ENCODE measurements at regions not wholly inside any gene's neighbourhood (a gene's known extent, or its start where the extent isn't known, plus 50 kb on each side); places are given as distances from the start of the nearest gene placed in this dataset.

- peaks cover 4 to 57% of the 10 kb centered on the region in 2 experiments; a peak in 2 of 3 replicates for H3K36me3 ChIP-seq (ENCODE audit: control insufficient read depth in 2 of 2, insufficient read depth in 1 of 2, low read length in 2 of 2)
- no peak for TF ChIP-seq ZNF112 (tag by site-specific recombination; IDR thresholded peaks at IDR 0.05)
- no peak for TF ChIP-seq OSR2 (tag by site-specific recombination; IDR thresholded peaks at IDR 0.05)
- no peak for TF ChIP-seq ZNF16 (tag by site-specific recombination; IDR thresholded peaks at IDR 0.05; ENCODE audit: low read depth)
- no peak for TF ChIP-seq ZBTB7A (tag by site-specific recombination; IDR thresholded peaks at IDR 0.05; ENCODE audit: low read depth)
- TF ChIP-seq ZNF211 (tag by site-specific recombination; IDR thresholded peaks at IDR 0.05; ENCODE audit: low read depth), result no peak
- TF ChIP-seq ZNF404 (tag by site-specific recombination; IDR thresholded peaks at IDR 0.05), result no peak
- no peak for TF ChIP-seq ZNF624 (tag by site-specific recombination; IDR thresholded peaks at IDR 0.05)
- no peak for TF ChIP-seq ZNF580 (tag by site-specific recombination; IDR thresholded peaks at IDR 0.05)
- TF ChIP-seq SCRT1 (tag by site-specific recombination; IDR thresholded peaks at IDR 0.05; ENCODE audit: borderline replicate concordance), result no peak
- CTCF ChIA-PET, result no interaction called here
- H3K27ac ChIP-seq (ENCODE audit: extremely low read depth, low read depth, low read length), result no peak overlapping the region
- no peaks in the 10 kb centered on the region for H3K4me1 ChIP-seq (ENCODE audit: control insufficient read depth, insufficient read depth, low read length)
- POLR2A ChIA-PET, result no interaction called here
- no peak overlapping the region for H3K4me3 ChIP-seq (ENCODE audit: low read depth, low read length)
- H3K9me3 ChIP-seq (ENCODE audit: control insufficient read depth, insufficient read depth, low read depth, low read length), result no peaks in the 10 kb centered on the region
Observed at GRCh38 chr17:64750891-64751677, 89.0 kb upstream of the SMURF2 start.

GRCh38 chr17:64750478-64750877 lies 88.4 kb upstream of the SMURF2 start:
- no peak overlapping the region for H3K27ac ChIP-seq (ENCODE audit: extremely low read depth, low read depth, low read length)
- no peak overlapping the region for H3K4me3 ChIP-seq (ENCODE audit: low read depth, low read length)
- H3K36me3 ChIP-seq (ENCODE audit: control insufficient read depth in 2 of 2, insufficient read depth in 1 of 2, low read length in 2 of 2), result peaks cover 4 to 51% of the 10 kb centered on the region in 2 experiments; a peak in 2 of 3 replicates
- no peaks in the 10 kb centered on the region for H3K9me3 ChIP-seq (ENCODE audit: control insufficient read depth, insufficient read depth, low read depth, low read length)
- POLR2A ChIA-PET, result no interaction called here
- CTCF ChIA-PET, result no interaction called here
- no peaks in the 10 kb centered on the region for H3K4me1 ChIP-seq (ENCODE audit: control insufficient read depth, insufficient read depth, low read length)
- TF ChIP-seq SCRT2 (tag by site-specific recombination; IDR thresholded peaks at IDR 0.05) (no peak), ZFP37 (tag by site-specific recombination; IDR thresholded peaks at IDR 0.05) (no peak), ZNF626 (tag by site-specific recombination; IDR thresholded peaks at IDR 0.05) (no peak), ZNF449 (tag by site-specific recombination; IDR thresholded peaks at IDR 0.05) (no peak), ZNF366 (tag by site-specific recombination; conservative IDR thresholded peaks at IDR 0.05) (no peak), SCRT1 (tag by site-specific recombination; IDR thresholded peaks at IDR 0.05; ENCODE audit: borderline replicate concordance) (no peak), ZNF155 (tag by site-specific recombination; IDR thresholded peaks at IDR 0.05) (no peak), ZBTB8A (tag by site-specific recombination; IDR thresholded peaks at IDR 0.05) (no peak), PATZ1 (tag by site-specific recombination; IDR thresholded peaks at IDR 0.05) (no peak), SALL2 (tag by site-specific recombination; IDR thresholded peaks at IDR 0.05; ENCODE audit: borderline replicate concordance) (no peak), ZNF416 (tag by site-specific recombination; IDR thresholded peaks at IDR 0.05) (no peak), ZNF639 (tag by site-specific recombination; IDR thresholded peaks at IDR 0.05) (no peak), SP2 (tag by site-specific recombination; IDR thresholded peaks at IDR 0.05) (no peak), TSHZ1 (tag by site-specific recombination; IDR thresholded peaks at IDR 0.05; ENCODE audit: borderline replicate concordance) (no peak), ZNF350 (tag by site-specific recombination; IDR thresholded peaks at IDR 0.05) (no peak), ZNF514 (tag by site-specific recombination; IDR thresholded peaks at IDR 0.05) (no peak), ZNF202 (tag by site-specific recombination; IDR thresholded peaks at IDR 0.05; ENCODE audit: borderline replicate concordance) (no peak), ZNF670 (tag by site-specific recombination; IDR thresholded peaks at IDR 0.05; ENCODE audit: low read depth) (no peak), KLF1 (tag by site-specific recombination; IDR thresholded peaks at IDR 0.05) (no peak)
